Osteoblast (primary cell): ENCODE measurements at regions not wholly inside any gene's neighbourhood (a gene's known extent, or its start where the extent isn't known, plus 50 kb on each side); places are given as distances from the start of the nearest gene placed in this dataset.

ENCODE experiments used
- DNase-seq: peaks from one replicate; pipeline ENCODE4 v3.0.0; 2011; ENCODE audit warnings: low spot score, mixed read lengths; ENCODE audit not compliant: insufficient read length; ENCODE audit errors: missing footprints
- H2AFZ ChIP-seq: 2 replicates; pipeline ENCODE4 v1.6.0; 2011; ENCODE audit warnings: mild to moderate bottlenecking, low read length
- H3K27ac ChIP-seq: 2 replicates; pipeline ENCODE4 v1.5.1; 2011; ENCODE audit warnings: mild to moderate bottlenecking, low read depth, low read length, moderate library complexity
- H3K27me3 ChIP-seq: 2 replicates; pipeline ENCODE4 v1.6.0; 2012; ENCODE audit warnings: mild to moderate bottlenecking, control low read depth, inconsistent platforms, low read length, moderate library complexity; ENCODE audit not compliant: insufficient read depth
- H3K36me3 ChIP-seq: 2 replicates; pipeline ENCODE4 v1.5.1; 2011; ENCODE audit warnings: mild to moderate bottlenecking, low read length, control low read depth, moderate library complexity; ENCODE audit not compliant: insufficient read depth
- H3K4me1 ChIP-seq: 2 replicates; pipeline ENCODE4 v1.5.1; 2011; ENCODE audit warnings: mild to moderate bottlenecking, low read length, control low read depth, moderate library complexity; ENCODE audit not compliant: insufficient read depth
- H3K4me2 ChIP-seq: 2 replicates; pipeline ENCODE4 v1.6.0; 2011; ENCODE audit warnings: mild to moderate bottlenecking, low read length; ENCODE audit not compliant: insufficient read depth
- H3K4me3 ChIP-seq: fragments of 200-600 bp; sonication (generic); 3 replicates; pipeline ENCODE4 v1.5.1; 2012; ENCODE audit warnings: mild to moderate bottlenecking, low read length, inconsistent platforms; ENCODE audit not compliant: insufficient read depth
- H3K79me2 ChIP-seq: 2 replicates; pipeline ENCODE4 v1.6.0; 2012; ENCODE audit warnings: mild to moderate bottlenecking, low read length, control low read depth, inconsistent platforms; ENCODE audit not compliant: insufficient read depth
- H3K9me3 ChIP-seq: 2 replicates; pipeline ENCODE4 v1.5.1; 2011; ENCODE audit warnings: low read depth, low read length, control low read depth
- H4K20me1 ChIP-seq: 2 replicates; pipeline ENCODE4 v1.6.0; 2012; ENCODE audit warnings: mild to moderate bottlenecking, low read length, control low read depth; ENCODE audit not compliant: insufficient read depth
- CTCF ChIP-seq: IDR thresholded peaks from 2 replicates; pipeline ENCODE4 v1.5.1; 2011; ENCODE audit warnings: mild to moderate bottlenecking, low read depth, low read length, moderate library complexity; ENCODE audit errors: extremely low read depth

- Histone ChIP-seq H2AFZ (no peak overlapping the region), H3K4me1 (no peaks in the 10 kb centered on the region), H3K27ac (no peak overlapping the region), H3K4me3 (no peak overlapping the region), H3K9me3 (no peaks in the 10 kb centered on the region), H3K4me2 (no peak overlapping the region), H3K27me3 (no peaks in the 10 kb centered on the region), H4K20me1 (no peaks in the 10 kb centered on the region), H3K36me3 (no peaks in the 10 kb centered on the region), H3K79me2 (no peaks in the 10 kb centered on the region)
- no peak for DNase-seq
- no peak for TF ChIP-seq CTCF
Measured at GRCh38 chr4:31390849-31391248, 670.7 kb downstream of the PCDH7 start.

- Histone ChIP-seq H3K36me3 (no peaks in the 10 kb centered on the region), H4K20me1 (no peaks in the 10 kb centered on the region), H3K9me3 (no peaks in the 10 kb centered on the region), H3K4me3 (no peak overlapping the region), H3K79me2 (no peaks in the 10 kb centered on the region), H3K27ac (no peak overlapping the region), H3K4me1 (no peaks in the 10 kb centered on the region), H2AFZ (no peak overlapping the region), H3K4me2 (no peak overlapping the region), H3K27me3 (no peaks in the 10 kb centered on the region)
- no peak for TF ChIP-seq CTCF
- DNase-seq: no peak
Measured at GRCh38 chr4:31391976-31392375, 671.8 kb downstream of the PCDH7 start.

- Histone ChIP-seq H3K4me1 (no peaks in the 10 kb centered on the region), H2AFZ (no peak overlapping the region), H3K36me3 (no peaks in the 10 kb centered on the region), H3K9me3 (no peaks in the 10 kb centered on the region), H3K27me3 (no peaks in the 10 kb centered on the region), H4K20me1 (no peaks in the 10 kb centered on the region), H3K4me3 (no peak overlapping the region), H3K27ac (no peak overlapping the region), H3K79me2 (no peaks in the 10 kb centered on the region), H3K4me2 (no peak overlapping the region)
- no peak for TF ChIP-seq CTCF
- no peak for DNase-seq
Measured at GRCh38 chr4:31392923-31393322, 672.8 kb downstream of the PCDH7 start.

GRCh38 chr4:31408121-31408520 lies 688.0 kb downstream of the PCDH7 start:
- H2AFZ ChIP-seq: no peak overlapping the region
- no peak for DNase-seq

More at GRCh38 chr4:31408121-31408520, 688.0 kb downstream of the PCDH7 start:
- Histone ChIP-seq H3K79me2 (no peaks in the 10 kb centered on the region), H3K4me3 (no peak overlapping the region), H3K4me2 (no peak overlapping the region), H3K36me3 (no peaks in the 10 kb centered on the region), H3K27ac (no peak overlapping the region), H4K20me1 (no peaks in the 10 kb centered on the region), H3K27me3 (no peaks in the 10 kb centered on the region), H3K9me3 (no peaks in the 10 kb centered on the region), H3K4me1 (no peaks in the 10 kb centered on the region)
- no peak for TF ChIP-seq CTCF
